SK-N-SH (cell line): ENCODE measurements at regions not wholly inside any gene's neighbourhood (a gene's known extent, or its start where the extent isn't known, plus 50 kb on each side); places are given as distances from the start of the nearest gene placed in this dataset.

Experiments
- CTCF ChIA-PET: fragments of 300-600, 350-600 bp; formaldehyde crosslinking; extraction: SDS; loops from one replicate; lab custom pipeline; 2021; lab: Yijun Ruan, JAX
- POLR2A ChIA-PET: fragments of 350-600 bp; sonication (Branson Sonifier 250); formaldehyde crosslinking; extraction: SDS; loops from one replicate; lab custom pipeline; 2020; ENCODE audit warnings: antibody characterized with exemption, inconsistent platforms; lab: Yijun Ruan, JAX
- DNase-seq: peaks from one replicate; pipeline ENCODE4 v3.0.0; 2012
- H2AFZ ChIP-seq: fragments of 200-600 bp; sonication (generic); 2 replicates; pipeline ENCODE4 v1.8.1; 2016; ENCODE audit warnings: antibody characterized with exemption, mild to moderate bottlenecking, low read depth
- H3F3A ChIP-seq: fragments of 200-600 bp; sonication (generic); replicated peaks from 2 replicates; pipeline ENCODE3; 2016; ENCODE audit warnings: antibody characterized with exemption, mild to moderate bottlenecking; ENCODE audit not compliant: insufficient read depth
- H3K27ac ChIP-seq, 2 experiments: fragments of 200-500 bp in 1 of 2; fragments of 200-600 bp in 1 of 2; sonication (Bioruptor generic) in 1 of 2; sonication (generic), shearing (Covaris generic) in 1 of 2; 2 replicates each; pipeline versions ENCODE4 v1.5.1 to v1.6.1; 2014 to 2016; ENCODE audit warnings: low read depth in 2 of 2, inconsistent platforms in 1 of 2, low read length in 1 of 2, mild to moderate bottlenecking in 1 of 2, mixed read lengths in 1 of 2
- H3K27me3 ChIP-seq: fragments of 200-600 bp; sonication (generic), shearing (Covaris generic); 2 replicates; pipeline ENCODE4 v1.6.1; 2016; ENCODE audit warnings: mixed run types; ENCODE audit not compliant: insufficient read depth
- H3K36me3 ChIP-seq, 2 experiments: fragments of 200-500 bp in 1 of 2; fragments of 200-600 bp in 1 of 2; sonication (Bioruptor generic) in 1 of 2; sonication (generic) in 1 of 2; replicated peaks in 1 of 2; 2 replicates each; pipeline versions ENCODE3 to v1.5.1; 2014 to 2016; ENCODE audit warnings: low read length in 1 of 2, mild to moderate bottlenecking in 1 of 2; ENCODE audit not compliant: insufficient read depth in 2 of 2, control insufficient read depth in 1 of 2
- H3K4me1 ChIP-seq, 2 experiments: fragments of 200-500 bp in 1 of 2; fragments of 200-600 bp in 1 of 2; sonication (Bioruptor generic) in 1 of 2; sonication (generic), shearing (Covaris generic) in 1 of 2; 2 replicates each; pipeline versions ENCODE4 v1.5.1 to v1.6.1; 2014 to 2016; ENCODE audit warnings: low read depth in 1 of 2, low read length in 1 of 2, mixed run types in 1 of 2; ENCODE audit not compliant: insufficient read depth in 2 of 2, control insufficient read depth in 1 of 2
- H3K4me2 ChIP-seq: fragments of 200-600 bp; sonication (generic), shearing (Covaris generic); 2 replicates; pipeline ENCODE4 v1.6.1; 2017; ENCODE audit warnings: mixed run types
- H3K4me3 ChIP-seq, 2 experiments: fragments of 200-500 bp in 1 of 2; fragments of 200-600 bp in 1 of 2; sonication (Bioruptor generic) in 1 of 2; sonication (generic), shearing (Covaris generic) in 1 of 2; 2 replicates each; pipeline versions ENCODE4 v1.5.1 to v1.8.1; 2014 to 2016; ENCODE audit warnings: low read depth in 2 of 2, inconsistent platforms in 1 of 2, low read length in 1 of 2, mild to moderate bottlenecking in 1 of 2, mixed read lengths in 1 of 2, moderate library complexity in 1 of 2
- H3K79me2 ChIP-seq: fragments of 200-600 bp; sonication (generic); 2 replicates; pipeline ENCODE4 v1.8.1; 2017; ENCODE audit warnings: mild to moderate bottlenecking; ENCODE audit not compliant: insufficient read depth
- H3K9ac ChIP-seq: fragments of 200-600 bp; sonication (generic); 2 replicates; pipeline ENCODE4 v1.6.1; 2017; ENCODE audit warnings: mixed run types
- H3K9me2 ChIP-seq: fragments of 200-600 bp; sonication (generic); 2 replicates; pipeline ENCODE4 v1.6.1; 2017; ENCODE audit warnings: mixed run types
- H3K9me3 ChIP-seq: fragments of 200-600 bp; sonication (generic); 2 replicates; pipeline ENCODE4 v1.6.1; 2017; ENCODE audit warnings: mixed run types, mild to moderate bottlenecking, moderate library complexity
- H4K20me1 ChIP-seq: fragments of 200-600 bp; sonication (generic); 2 replicates; pipeline ENCODE4 v1.6.1; 2017; ENCODE audit warnings: mild to moderate bottlenecking, mixed run types; ENCODE audit not compliant: insufficient read depth
- MEF2A ChIP-seq: IDR thresholded peaks from 2 replicates; pipeline ENCODE4 v1.4.0; 2012; ENCODE audit warnings: low read depth, borderline replicate concordance
- MXI1 ChIP-seq: IDR thresholded peaks from 2 replicates; pipeline ENCODE4 v1.6.1; 2012; ENCODE audit warnings: mild to moderate bottlenecking, low read depth, low read length, improper control_type of control experiment
- NRF1 ChIP-seq: IDR thresholded peaks from 2 replicates; pipeline ENCODE4 v1.6.1; 2012; ENCODE audit warnings: low read depth, mild to moderate bottlenecking, low read length
- WGBS: methylation state at CpG from one replicate; pipeline ENCODE4 v1.1.6; 2017; ENCODE audit warnings: low lambda C conversion rate; 5-methylcytosine and 5-hydroxymethylcytosine counted together
- TF ChIP-seq, protein P1 (sequence below): fragments of 150-350 bp; IDR thresholded peaks from 2 replicates; pipeline ENCODE4 v1.6.1; 2017; ENCODE audit warnings: antibody characterized with exemption, low read length, low read depth, borderline replicate concordance
- TF ChIP-seq, protein P2 (sequence below): fragments of 200-600 bp; sonication (generic); IDR thresholded peaks from 2 replicates; pipeline ENCODE4 v1.6.1; 2017; ENCODE audit warnings: antibody characterized with exemption, mild to moderate bottlenecking, moderate library complexity
- TF ChIP-seq, protein P3 (sequence below): IDR thresholded peaks from 2 replicates; pipeline ENCODE4; 2012

DNA sequence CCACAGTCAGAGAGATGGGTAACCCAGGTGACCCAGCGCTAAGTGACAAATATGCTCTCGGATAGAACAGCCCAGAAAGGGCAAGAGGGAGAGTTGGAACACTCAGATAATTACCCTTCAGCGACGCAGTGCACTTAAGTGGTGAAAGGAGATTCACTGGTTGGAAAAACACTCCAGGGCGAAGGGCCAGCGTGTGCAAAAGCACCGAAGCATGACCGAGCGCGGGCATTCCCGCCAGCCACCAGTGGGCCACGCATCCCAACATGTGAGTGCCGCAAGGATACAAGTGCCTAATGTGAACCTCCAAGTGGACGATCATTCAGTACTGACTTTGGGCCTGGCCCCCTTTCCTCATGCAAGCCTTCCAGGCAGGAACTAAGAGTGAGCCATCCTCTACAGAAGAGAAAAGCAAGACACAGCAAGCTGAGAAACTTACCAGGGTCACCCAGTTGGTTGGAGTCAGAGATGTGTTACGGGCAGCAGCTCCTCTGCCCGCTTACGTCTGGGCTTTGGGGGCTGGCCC lies 258.4 kb downstream of the C16orf95 start (continued):
- TF ChIP-seq, protein P1, sequence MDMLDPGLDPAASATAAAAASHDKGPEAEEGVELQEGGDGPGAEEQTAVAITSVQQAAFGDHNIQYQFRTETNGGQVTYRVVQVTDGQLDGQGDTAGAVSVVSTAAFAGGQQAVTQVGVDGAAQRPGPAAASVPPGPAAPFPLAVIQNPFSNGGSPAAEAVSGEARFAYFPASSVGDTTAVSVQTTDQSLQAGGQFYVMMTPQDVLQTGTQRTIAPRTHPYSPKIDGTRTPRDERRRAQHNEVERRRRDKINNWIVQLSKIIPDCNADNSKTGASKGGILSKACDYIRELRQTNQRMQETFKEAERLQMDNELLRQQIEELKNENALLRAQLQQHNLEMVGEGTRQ: no peak
- TF ChIP-seq, protein P2, sequence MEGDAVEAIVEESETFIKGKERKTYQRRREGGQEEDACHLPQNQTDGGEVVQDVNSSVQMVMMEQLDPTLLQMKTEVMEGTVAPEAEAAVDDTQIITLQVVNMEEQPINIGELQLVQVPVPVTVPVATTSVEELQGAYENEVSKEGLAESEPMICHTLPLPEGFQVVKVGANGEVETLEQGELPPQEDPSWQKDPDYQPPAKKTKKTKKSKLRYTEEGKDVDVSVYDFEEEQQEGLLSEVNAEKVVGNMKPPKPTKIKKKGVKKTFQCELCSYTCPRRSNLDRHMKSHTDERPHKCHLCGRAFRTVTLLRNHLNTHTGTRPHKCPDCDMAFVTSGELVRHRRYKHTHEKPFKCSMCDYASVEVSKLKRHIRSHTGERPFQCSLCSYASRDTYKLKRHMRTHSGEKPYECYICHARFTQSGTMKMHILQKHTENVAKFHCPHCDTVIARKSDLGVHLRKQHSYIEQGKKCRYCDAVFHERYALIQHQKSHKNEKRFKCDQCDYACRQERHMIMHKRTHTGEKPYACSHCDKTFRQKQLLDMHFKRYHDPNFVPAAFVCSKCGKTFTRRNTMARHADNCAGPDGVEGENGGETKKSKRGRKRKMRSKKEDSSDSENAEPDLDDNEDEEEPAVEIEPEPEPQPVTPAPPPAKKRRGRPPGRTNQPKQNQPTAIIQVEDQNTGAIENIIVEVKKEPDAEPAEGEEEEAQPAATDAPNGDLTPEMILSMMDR: no peak
- TF ChIP-seq NRF1: no peak
- TF ChIP-seq, protein P3, sequence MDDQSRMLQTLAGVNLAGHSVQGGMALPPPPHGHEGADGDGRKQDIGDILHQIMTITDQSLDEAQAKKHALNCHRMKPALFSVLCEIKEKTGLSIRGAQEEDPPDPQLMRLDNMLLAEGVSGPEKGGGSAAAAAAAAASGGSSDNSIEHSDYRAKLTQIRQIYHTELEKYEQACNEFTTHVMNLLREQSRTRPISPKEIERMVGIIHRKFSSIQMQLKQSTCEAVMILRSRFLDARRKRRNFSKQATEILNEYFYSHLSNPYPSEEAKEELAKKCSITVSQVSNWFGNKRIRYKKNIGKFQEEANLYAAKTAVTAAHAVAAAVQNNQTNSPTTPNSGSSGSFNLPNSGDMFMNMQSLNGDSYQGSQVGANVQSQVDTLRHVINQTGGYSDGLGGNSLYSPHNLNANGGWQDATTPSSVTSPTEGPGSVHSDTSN: no peak
- no peak for TF ChIP-seq MXI1

DNA sequence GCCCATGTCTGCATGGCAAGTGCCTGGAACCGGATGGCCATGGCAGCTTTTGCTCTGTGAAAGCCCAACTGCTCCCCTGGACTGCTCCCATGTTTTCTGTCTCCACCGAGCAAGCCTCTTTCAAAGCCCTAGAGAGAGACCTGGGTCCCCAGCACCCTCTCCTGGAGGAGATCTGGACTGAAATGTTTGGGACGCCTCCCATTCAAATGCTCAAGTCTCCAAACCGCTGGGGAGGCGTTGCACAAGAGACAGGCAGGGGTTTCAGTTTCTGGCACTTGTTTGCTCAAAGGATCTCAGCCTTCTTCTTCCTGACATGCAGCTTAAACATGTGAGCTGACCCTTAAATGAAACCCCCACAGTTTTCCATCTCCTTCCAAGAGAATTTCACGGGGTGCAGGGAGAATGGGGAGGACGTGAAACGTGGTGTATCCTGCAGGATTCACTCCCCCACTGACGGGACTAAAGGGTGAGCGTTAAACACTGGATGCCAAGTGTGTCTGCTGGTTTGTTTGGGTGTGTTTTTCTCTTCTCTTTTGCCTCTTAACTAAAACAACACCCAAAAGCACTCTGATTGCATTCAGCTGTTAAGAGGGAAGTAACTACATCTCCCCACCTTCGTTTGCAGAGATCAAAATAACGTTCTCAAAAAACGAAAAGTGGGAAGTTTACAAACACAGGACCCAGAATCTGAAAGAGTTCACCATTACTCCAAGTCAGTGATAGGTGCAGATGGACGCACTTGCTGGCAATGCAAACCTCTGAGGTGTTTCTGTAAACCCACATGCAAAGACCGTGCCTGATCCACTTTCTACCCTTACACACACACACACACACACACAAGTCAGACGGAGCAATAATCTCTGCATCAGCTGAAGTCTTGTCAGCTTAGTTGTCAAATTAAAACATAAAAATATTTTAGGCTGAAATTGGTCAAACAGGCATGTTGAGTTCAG lies 256.9 kb downstream of the C16orf95 start:
- Histone ChIP-seq H4K20me1 (no peaks in the 10 kb centered on the region), H3K4me2 (no peak overlapping the region), H3K4me1 (no peaks in the 10 kb centered on the region), H3K79me2 (no peaks in the 10 kb centered on the region), H3F3A (peaks cover 9% of the 10 kb centered on the region), H3K36me3 (no peaks in the 10 kb centered on the region), H3K4me3 (no peak overlapping the region), H3K27me3 (peaks cover 67% of the 10 kb centered on the region; the same call in 1 of the 2 replicates), H3K9ac (no peak overlapping the region), H3K9me2 (no peaks in the 10 kb centered on the region), H3K9me3 (no peaks in the 10 kb centered on the region), H2AFZ (no peak overlapping the region; the same call in 1 of the 2 replicates), H3K27ac (no peak overlapping the region)
- TF ChIP-seq, protein P2: peak; percentile 20; the same call in 1 of the 2 replicates
- no peak for TF ChIP-seq MEF2A
- ChIA-PET POLR2A (no interaction called here), CTCF (interaction anchor here (0.9 to 3.9 kb wide), 2 partner anchors 219 to 497 kb away, joined by 4 to 56 read pairs; no protein-coding TSS in a partner anchor)
- WGBS: 22% methylated on average over 16 of the region's 16 CpGs
- no peak for DNase-seq
